HL-60 (cell line): ENCODE measurements at regions not wholly inside any gene's neighbourhood (a gene's known extent, or its start where the extent isn't known, plus 50 kb on each side); places are given as distances from the start of the nearest gene placed in this dataset.

Source experiments
- DNase-seq, 2 experiments: peaks; one replicate each; pipeline ENCODE4 v3.0.0-alpha.2; 2010 to 2020; ENCODE audit warnings: low read depth in 1 of 2, low spot score in 1 of 2
- H3K27ac ChIP-seq: fragments of 250-450 bp; sonication (Bioruptor Pico); replicated peaks from 2 replicates; pipeline ENCODE4 v1.5.1; 2020; ENCODE audit warnings: mild to moderate bottlenecking, moderate library complexity
- H3K27me3 ChIP-seq: fragments of 250-450 bp; sonication (Bioruptor Pico); 2 replicates; pipeline ENCODE4 v1.5.1; 2021; ENCODE audit warnings: mild to moderate bottlenecking, moderate library complexity; ENCODE audit not compliant: insufficient read depth, poor library complexity, severe bottlenecking
- H3K4me3 ChIP-seq: replicated peaks from 2 replicates; pipeline ENCODE4 v1.5.1; 2011; ENCODE audit warnings: mild to moderate bottlenecking, control low read depth, low read length; ENCODE audit not compliant: insufficient read depth
- CTCF ChIP-seq: IDR thresholded peaks from one replicate; pipeline ENCODE4 v1.5.1; 2011; ENCODE audit warnings: low read length, control low read depth, inconsistent platforms; ENCODE audit not compliant: insufficient read depth
- GABPA ChIP-seq: IDR thresholded peaks from 2 replicates; pipeline ENCODE4 v1.6.1; 2012; ENCODE audit warnings: low read depth
- POLR2AphosphoS5 ChIP-seq: IDR thresholded peaks from 2 replicates; pipeline ENCODE4 v1.6.1; 2012; ENCODE audit warnings: low read depth
- REST ChIP-seq: IDR thresholded peaks from 2 replicates; pipeline ENCODE4 v1.6.1; 2012; ENCODE audit warnings: low read depth; ENCODE audit not compliant: insufficient replicate concordance
- SPI1 ChIP-seq: IDR thresholded peaks from 2 replicates; pipeline ENCODE4 v1.6.1; 2012; ENCODE audit warnings: low read depth, mild to moderate bottlenecking, borderline replicate concordance

DNA sequence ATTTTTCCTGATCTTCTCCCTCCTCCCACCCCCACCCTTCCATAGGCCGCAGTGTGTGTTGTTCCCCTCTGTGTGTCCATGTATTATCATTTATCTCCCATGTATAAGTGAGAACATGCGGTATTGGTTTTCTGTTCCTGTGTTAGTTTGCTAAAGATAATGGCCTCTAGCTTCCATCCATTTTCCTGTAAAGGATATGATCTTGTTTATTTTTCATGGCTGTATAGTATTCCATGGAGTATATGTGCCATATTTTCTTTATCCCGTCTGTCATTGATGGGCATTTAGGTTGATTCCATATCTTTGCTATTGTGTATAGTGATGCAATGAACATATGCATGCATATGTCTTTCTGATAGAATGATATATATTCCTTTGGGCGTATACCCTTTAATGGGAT lies 173.3 kb upstream of the NAALADL2 start:
- DNase-seq: no peak

GRCh38 chr3:174697310-174697709 lies 161.8 kb upstream of the NAALADL2 start:
- TF ChIP-seq REST (no peak), POLR2AphosphoS5 (no peak), SPI1 (no peak), CTCF (no peak), GABPA (no peak)

More for the DNA sequence above, 173.3 kb upstream of the NAALADL2 start:
- no peaks in the 10 kb centered on the region for H3K27me3 ChIP-seq
- H3K4me3 ChIP-seq: no peak overlapping the region
- no peak overlapping the region for H3K27ac ChIP-seq
- TF ChIP-seq CTCF: no peak
- TF ChIP-seq REST: no peak
- no peak for TF ChIP-seq SPI1
- no peak for TF ChIP-seq GABPA
- TF ChIP-seq POLR2AphosphoS5: no peak

DNA sequence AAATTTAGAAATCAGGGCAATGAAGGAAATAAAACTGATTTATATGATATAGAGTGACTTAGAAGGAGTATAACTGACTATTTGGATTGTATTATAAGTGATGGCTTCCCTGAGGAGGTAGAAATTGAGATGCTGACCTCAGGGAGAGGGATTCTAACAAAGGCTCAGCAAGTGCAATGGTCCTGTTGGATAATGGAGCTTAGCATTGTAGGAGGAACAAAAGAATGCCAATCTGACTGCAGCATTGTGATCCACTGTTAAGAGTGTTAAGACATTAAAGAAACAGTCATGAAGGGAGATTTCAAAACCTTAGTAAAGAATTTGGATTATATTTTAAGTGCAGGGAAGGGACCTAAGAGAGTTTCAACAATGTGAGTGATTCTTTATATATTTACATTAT lies 158.4 kb upstream of the NAALADL2 start:
- TF ChIP-seq GABPA: no peak
- no peak for TF ChIP-seq POLR2AphosphoS5
- TF ChIP-seq CTCF: no peak
- TF ChIP-seq REST: no peak
- TF ChIP-seq SPI1: no peak
- Histone ChIP-seq H3K27ac (no peak overlapping the region), H3K4me3 (no peak overlapping the region), H3K27me3 (no peaks in the 10 kb centered on the region)
- DNase-seq: no peak

More at GRCh38 chr3:174697310-174697709, 161.8 kb upstream of the NAALADL2 start:
- H3K27me3 ChIP-seq: no peaks in the 10 kb centered on the region
- no peak overlapping the region for H3K4me3 ChIP-seq
- no peak overlapping the region for H3K27ac ChIP-seq
- DNase-seq: no peak
